ENCODE measurements at regions not wholly inside any gene's neighbourhood (a gene's known extent, or its start where the extent isn't known, plus 50 kb on each side); places are given as distances from the start of the nearest gene placed in this dataset.

GRCh38 chr5:5617024-5617423 lies 194.5 kb downstream of the ICE1 start:
- ATAC-seq = no peak

DNA sequence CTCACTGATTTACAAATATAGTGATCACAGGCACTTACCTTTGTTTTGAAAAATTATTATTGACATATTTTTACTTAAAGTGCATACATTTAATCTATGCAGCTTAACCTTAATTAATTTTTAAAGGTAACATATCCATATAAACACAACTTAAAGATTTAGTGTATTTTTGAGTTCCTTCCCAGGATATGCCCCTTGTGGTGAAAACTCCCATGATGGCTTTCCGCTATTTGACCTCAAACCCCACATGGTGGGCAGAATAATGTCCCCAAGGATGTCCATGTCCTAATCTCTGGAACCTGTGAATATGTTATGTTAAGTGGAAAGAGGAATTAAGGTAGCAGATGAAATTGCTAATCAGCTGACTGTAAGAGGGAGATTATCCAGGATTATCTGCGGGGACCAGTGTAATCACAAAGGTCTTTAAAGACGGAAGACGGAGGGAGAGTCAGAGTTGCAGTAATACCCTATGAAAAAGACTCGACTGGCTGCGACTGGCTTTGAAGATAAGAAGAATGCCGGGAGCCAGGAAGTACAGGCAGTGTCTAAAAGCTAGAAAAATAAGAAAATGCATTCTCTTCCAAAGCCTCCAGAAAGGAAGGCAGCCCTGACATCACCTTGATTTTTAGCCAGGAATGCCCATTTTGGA lies 193.9 kb downstream of the ICE1 start:
- ATAC-seq = no peak

- ATAC-seq = no peak
These were observed 193.1 kb downstream of the ICE1 start for GRCh38 chr5:5615569-5615968.

- ATAC-seq = no peak
These were observed 190.9 kb downstream of the ICE1 start for GRCh38 chr5:5613261-5613990.

DNA sequence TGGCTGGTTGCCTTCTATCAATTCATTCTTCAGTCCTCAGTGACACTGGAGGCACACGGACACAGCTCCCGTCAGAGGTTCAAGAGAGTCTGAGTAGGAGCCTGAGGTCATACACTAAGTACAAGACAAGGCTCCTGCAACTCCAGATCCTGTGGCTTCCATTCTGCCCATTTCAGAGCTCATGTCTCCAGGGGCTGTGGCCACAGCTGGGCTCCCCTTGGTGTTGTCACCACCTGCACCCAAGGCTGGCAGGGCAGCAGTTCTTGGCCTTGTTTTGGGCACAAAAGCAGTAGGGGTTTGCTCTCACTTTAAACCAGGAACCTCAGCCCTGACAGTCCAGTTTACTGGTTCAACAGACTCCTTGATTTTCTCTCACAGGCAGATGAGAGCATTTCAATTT lies 189.6 kb downstream of the ICE1 start:
- ATAC-seq = no peak

DNA sequence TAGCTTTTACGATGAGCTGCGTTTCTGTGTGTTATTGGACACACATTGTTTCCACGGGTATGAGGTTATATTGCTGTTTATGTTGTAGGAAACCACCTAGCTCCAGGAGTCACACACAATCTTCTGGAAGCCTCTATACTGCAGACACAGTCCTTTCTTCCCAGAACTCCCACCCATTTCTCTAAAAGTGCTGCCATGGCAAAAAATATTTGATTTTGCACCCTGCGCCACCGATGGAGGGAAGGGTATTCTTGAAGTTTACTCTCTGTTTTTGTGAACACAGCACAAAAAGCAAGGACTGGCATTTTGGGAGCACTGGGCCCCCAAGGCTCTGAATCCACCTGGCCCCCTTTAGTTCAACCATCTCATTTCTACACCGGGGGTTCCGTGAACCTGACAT lies 187.5 kb downstream of the ICE1 start:
- ATAC-seq = no peak

DNA sequence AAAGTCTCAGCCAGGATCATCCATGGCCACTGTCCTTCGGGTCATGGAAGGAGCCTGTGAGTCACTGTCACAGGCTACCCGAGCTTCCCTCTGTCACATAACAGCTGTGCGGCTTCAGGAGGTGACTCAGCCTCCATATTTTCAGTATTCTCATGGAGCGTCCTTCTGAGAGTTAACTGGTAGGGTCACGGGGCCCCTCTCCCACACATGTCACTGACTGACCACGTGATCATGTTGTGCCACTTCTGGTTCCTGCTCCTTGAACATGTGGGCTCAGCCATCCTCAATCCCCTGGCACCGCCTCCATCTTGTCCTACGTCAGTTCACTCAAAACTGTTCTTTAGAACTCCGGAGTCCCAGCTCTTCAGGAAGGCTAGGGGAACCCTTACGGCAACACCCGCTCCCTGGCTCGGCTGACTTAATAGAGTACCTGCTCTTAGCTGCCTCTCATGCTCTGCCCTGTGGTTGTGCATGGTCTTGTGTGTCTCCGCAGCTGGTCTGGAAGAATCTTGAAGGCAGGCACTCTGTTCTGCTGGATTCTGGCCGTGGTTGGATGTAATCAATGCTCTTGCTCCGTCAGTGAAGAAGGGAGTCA lies 182.8 kb downstream of the ICE1 start:
- ATAC-seq = no peak

GRCh38 chr5:5602554-5602953 lies 180.1 kb downstream of the ICE1 start:
- no peak for ATAC-seq

DNA sequence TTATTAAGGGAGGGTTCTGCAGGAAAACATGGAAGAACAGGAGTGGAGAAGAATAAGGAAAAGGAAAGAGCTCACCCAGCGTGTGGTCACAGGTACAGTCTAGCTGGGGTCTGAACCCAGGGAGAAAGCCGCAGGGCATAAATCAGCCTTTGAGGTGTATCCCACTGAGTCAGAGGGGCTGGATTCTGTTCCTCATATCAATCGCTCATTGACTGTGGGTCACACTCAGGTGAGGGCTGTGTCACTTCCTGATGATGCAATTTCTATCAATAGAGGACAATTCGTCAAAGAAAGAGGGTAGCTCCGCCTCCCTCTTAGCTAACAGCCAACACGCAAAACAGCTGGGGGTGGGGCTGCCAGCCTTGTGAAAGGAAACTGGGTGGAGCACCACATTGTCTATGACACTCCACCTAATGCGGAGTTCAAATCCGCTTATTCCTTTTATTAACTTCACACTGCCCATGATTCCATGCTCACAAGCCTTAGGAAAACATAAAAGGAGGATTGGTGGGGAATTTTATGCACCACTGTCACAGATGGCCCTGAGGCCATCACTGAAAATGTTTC lies 176.2 kb downstream of the ICE1 start:
- no peak for ATAC-seq

GRCh38 chr5:5593391-5593790 lies 170.9 kb downstream of the ICE1 start:
- ATAC-seq = no peak

- no peak for ATAC-seq
These were observed 170.1 kb downstream of the ICE1 start for GRCh38 chr5:5592541-5592940.

DNA sequence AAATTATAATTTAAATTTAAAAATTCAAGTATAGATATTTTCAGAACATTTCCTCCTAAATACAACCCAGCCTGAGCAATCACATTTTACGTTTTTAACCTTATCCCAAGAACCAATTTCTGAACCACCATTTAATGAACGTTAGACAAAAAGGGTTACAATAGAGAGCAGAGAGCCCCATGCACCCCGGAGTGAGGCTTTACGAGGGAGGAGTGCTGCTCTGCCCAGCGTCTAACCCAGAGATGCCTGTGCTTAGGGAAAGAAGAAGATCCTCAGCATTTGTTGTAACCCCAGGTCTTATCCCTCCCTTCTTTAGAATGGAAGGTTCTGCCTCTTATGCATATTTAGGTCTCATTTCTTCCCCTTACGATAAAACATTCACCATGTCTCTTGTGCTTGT lies 169.1 kb downstream of the ICE1 start:
- no peak for ATAC-seq

- no peak for ATAC-seq
These were observed 167.4 kb downstream of the ICE1 start for GRCh38 chr5:5589857-5590256.

- ATAC-seq = no peak
These were observed 166.7 kb downstream of the ICE1 start for GRCh38 chr5:5588887-5589826.

DNA sequence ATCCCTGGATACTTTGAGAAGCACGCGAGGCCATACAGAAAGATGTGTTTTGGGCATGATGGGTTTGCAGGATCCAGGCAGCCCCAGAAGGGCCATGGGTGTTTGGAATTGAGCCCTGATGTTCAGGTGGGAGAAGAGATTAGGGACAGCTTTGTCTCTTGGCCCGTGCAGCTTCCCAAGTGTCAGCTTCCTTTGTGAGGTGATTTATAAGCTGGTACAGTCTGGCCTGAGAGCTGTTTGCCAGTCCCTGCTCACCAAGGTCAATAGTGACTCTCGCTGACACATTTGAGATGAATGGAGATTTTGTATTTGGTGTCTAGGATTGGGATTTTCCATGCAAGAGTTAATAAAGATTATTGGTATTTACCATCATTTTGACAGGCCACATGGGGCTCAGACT lies 165.9 kb downstream of the ICE1 start:
- no peak for ATAC-seq

GRCh38 chr5:5587474-5587873 lies 165.0 kb downstream of the ICE1 start:
- ATAC-seq = no peak

DNA sequence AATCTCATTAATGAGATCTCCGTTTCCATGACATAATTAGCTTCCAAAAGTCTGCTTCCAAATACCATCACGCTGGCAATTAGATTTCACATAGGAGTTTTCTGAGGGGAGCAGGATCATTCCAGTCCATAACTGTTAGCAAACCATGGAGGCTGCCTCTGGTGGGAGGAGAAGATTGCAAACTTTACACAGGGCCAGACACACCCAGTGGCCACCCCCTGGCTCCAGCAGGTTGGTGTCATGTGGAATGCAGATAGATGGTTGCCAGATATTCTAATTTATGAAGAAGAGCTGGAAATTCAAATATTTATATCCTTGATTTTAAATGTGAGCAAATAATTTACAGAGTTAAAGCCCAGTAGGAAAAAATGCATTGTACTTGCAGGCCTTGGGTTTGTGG lies 164.2 kb downstream of the ICE1 start:
- no peak for ATAC-seq

DNA sequence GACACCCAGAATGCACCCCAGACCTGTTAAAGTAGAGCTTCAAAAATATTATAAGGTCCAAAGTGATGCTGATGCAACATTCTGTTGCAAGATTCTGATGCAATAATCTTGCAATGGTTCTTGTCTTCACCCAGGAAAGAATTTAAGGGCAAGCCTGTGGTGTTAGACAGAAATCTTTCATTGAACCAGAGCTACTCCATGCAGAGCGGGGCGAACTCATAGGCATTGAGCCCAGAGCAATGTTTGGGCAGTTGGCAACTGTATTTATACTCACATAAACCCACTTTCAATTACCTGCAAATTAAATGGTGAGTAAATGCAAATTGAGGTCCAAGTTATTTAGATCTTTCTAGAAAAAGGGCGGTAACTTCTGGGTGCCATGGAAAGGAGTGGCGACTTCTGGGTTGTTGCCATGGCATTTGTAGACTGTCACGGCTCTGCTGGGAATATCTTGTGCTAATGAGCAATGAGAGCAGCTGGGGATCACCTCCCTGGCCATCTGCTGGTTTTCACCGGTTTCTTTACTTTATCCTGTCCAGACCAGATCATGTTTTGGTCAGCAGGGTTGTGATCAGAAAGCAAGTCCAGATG lies 163.4 kb downstream of the ICE1 start:
- no peak for ATAC-seq

DNA sequence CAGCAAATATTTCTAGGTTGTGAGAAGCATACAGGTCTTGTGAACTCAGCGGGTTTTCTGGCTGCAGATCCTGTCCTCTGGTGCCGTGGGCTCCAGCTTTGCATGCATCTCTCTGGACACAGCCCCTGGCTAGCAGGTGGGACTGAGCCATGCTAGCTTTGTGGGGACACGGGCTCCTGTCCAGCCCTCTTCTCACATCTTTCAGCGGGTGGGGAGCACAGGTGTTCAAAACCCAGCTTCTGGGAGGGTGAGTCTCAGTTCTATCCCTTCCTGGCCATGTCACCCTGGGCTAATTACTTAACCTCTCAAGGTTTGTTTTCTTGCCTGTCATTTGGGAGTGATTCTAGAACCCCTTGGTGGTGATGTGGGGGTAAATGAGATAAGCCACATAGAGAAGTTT lies 162.3 kb downstream of the ICE1 start:
- ATAC-seq = no peak

GRCh38 chr5:5584236-5584745 lies 161.8 kb downstream of the ICE1 start:
- no peak for ATAC-seq

- no peak for ATAC-seq
These were observed 161.4 kb downstream of the ICE1 start for GRCh38 chr5:5583832-5584231.
